HCT116 (cell line): ENCODE measurements at regions not wholly inside any gene's neighbourhood (a gene's known extent, or its start where the extent isn't known, plus 50 kb on each side); places are given as distances from the start of the nearest gene placed in this dataset.

ENCODE experiments used
- ATAC-seq: fragments of 200-7000 bp; cut with Tn5 transposase; 2 replicates; pipeline ENCODE4 v1.9.1; 2020; ENCODE audit warnings: mild to moderate bottlenecking, moderate library complexity
- BruUV-seq: library from RNA; stranded (reverse); fragments of 400-500 nt; replicated peaks from 2 replicates; lab custom pipeline; 2021; lab: Mats Ljungman, UMichigan
- CTCF ChIA-PET: fragments of 300-600 bp; sonication (Branson Sonifier 250); formaldehyde crosslinking; loops from one replicate; lab custom pipeline; 2021; ENCODE audit warnings: antibody characterized with exemption; lab: Charles Lee
- POLR2A ChIA-PET: fragments of 300-600, 350-600 bp; sonication (Branson Sonifier 250); formaldehyde crosslinking; loops from one replicate; lab custom pipeline; 2021; ENCODE audit warnings: antibody characterized with exemption; lab: Charles Lee
- RAD21 ChIA-PET, 2 experiments: fragments of 300-600 bp; sonication (Branson Sonifier 250); formaldehyde crosslinking; loops; one replicate each; lab custom pipeline; 2023; ENCODE audit warnings: low total read pairs in 2 of 2; ENCODE audit not compliant: uncharacterized antibody in 2 of 2, unreplicated experiment in 2 of 2, low non-redundant PET in 1 of 2; lab: Charles Lee
- DNase-seq: peaks from one replicate; pipeline ENCODE4 v3.0.0-alpha.2; 2010; ENCODE audit warnings: low read depth, low spot score
- H2AFZ ChIP-seq: fragments of 200-600 bp; shearing (Covaris generic), sonication (generic); 2 replicates; pipeline ENCODE4 v1.6.1; 2017; ENCODE audit warnings: low read depth, mixed run types, mixed read lengths, antibody characterized with exemption, low read length; ENCODE audit not compliant: poor library complexity, severe bottlenecking
- H3K27ac ChIP-seq: 2 replicates; pipeline ENCODE4 v1.5.1; 2012; ENCODE audit warnings: low read depth, low read length
- H3K27me3 ChIP-seq: fragments of 200-600 bp; sonication (generic); 2 replicates; pipeline ENCODE4 v1.6.1; 2016; ENCODE audit warnings: mixed run types, low read length, mixed read lengths; ENCODE audit not compliant: insufficient read depth
- H3K36me3 ChIP-seq, 2 experiments: fragments of 200-500 bp in 1 of 2; fragments of 200-600 bp in 1 of 2; sonication (Bioruptor generic) in 1 of 2; sonication (generic) in 1 of 2; 2 replicates each; pipeline versions ENCODE4 v1.5.1 to v1.6.1; 2014 to 2016; ENCODE audit warnings: low read length in 2 of 2, inconsistent platforms in 1 of 2, mixed read lengths in 1 of 2, mixed run types in 1 of 2; ENCODE audit not compliant: insufficient read depth in 2 of 2, control insufficient read depth in 1 of 2
- H3K4me1 ChIP-seq, 2 experiments: fragments of 200-600 bp in 1 of 2; sonication (generic) in 1 of 2; 2 replicates each; pipeline versions ENCODE4 v1.5.1 to v1.6.1; 2012 to 2017; ENCODE audit warnings: low read length in 2 of 2, inconsistent platforms in 1 of 2, mild to moderate bottlenecking in 1 of 2, mixed read lengths in 1 of 2, mixed run types in 1 of 2, moderate library complexity in 1 of 2; ENCODE audit not compliant: insufficient read depth in 2 of 2, control insufficient read depth in 1 of 2
- H3K4me2 ChIP-seq: fragments of 200-600 bp; sonication (generic); 2 replicates; pipeline ENCODE4 v1.6.1; 2017; ENCODE audit warnings: mixed run types, low read length, mixed read lengths
- H3K4me3 ChIP-seq, 2 experiments: fragments of 200-600 bp in 1 of 2; sonication (generic) in 1 of 2; replicated peaks in 1 of 2; 2 replicates each; pipeline ENCODE4 v1.5.1; 2011 to 2016; ENCODE audit warnings: low read length in 2 of 2, control low read depth in 1 of 2, low read depth in 1 of 2, mild to moderate bottlenecking in 1 of 2, mixed read lengths in 1 of 2, mixed run types in 1 of 2
- H3K79me2 ChIP-seq: fragments of 200-600 bp; sonication (generic); 2 replicates; pipeline ENCODE4 v1.6.1; 2017; ENCODE audit warnings: mild to moderate bottlenecking, mixed run types, low read length, moderate library complexity, mixed read lengths; ENCODE audit not compliant: insufficient read depth
- H3K9ac ChIP-seq: fragments of 200-600 bp; sonication (generic); 2 replicates; pipeline ENCODE4 v1.6.1; 2016; ENCODE audit warnings: low read length, mixed read lengths
- H3K9me2 ChIP-seq: fragments of 200-600 bp; sonication (generic), shearing (Covaris generic); 2 replicates; pipeline ENCODE4 v1.6.1; 2017; ENCODE audit warnings: mixed run types, mild to moderate bottlenecking, moderate library complexity; ENCODE audit not compliant: insufficient read depth
- H3K9me3 ChIP-seq, 2 experiments: fragments of 200-500 bp in 1 of 2; fragments of 200-600 bp in 1 of 2; sonication (Bioruptor generic) in 1 of 2; sonication (generic) in 1 of 2; 2 replicates each; pipeline ENCODE4 v1.6.1; 2014 to 2017; ENCODE audit warnings: low read length in 2 of 2, mixed read lengths in 2 of 2, inconsistent platforms in 1 of 2, low read depth in 1 of 2, mild to moderate bottlenecking in 1 of 2, mixed run types in 1 of 2, moderate library complexity in 1 of 2; ENCODE audit not compliant: control insufficient read depth in 1 of 2, insufficient read depth in 1 of 2
- H4K20me1 ChIP-seq: fragments of 200-600 bp; sonication (generic), shearing (Covaris generic); 2 replicates; pipeline ENCODE4 v1.6.1; 2017; ENCODE audit warnings: mixed run types, mild to moderate bottlenecking, moderate library complexity; ENCODE audit not compliant: insufficient read depth
- EZH2 ChIP-seq: fragments of 200-600 bp; sonication (generic); IDR thresholded peaks from 2 replicates; pipeline ENCODE4 v1.6.1; 2017; ENCODE audit warnings: antibody characterized with exemption, mixed run types
- EZH2phosphoT487 ChIP-seq: fragments of 200-600 bp; IDR thresholded peaks from 2 replicates; pipeline ENCODE4 v1.6.1; 2018; ENCODE audit warnings: antibody characterized with exemption, borderline replicate concordance
- JUND ChIP-seq: IDR thresholded peaks from 2 replicates; pipeline ENCODE4 v1.6.1; 2012
- POLR2A ChIP-seq: IDR thresholded peaks from 2 replicates; pipeline ENCODE4 v1.7.0; 2011; ENCODE audit warnings: borderline replicate concordance; ENCODE audit not compliant: insufficient read depth, insufficient read length; ENCODE audit errors: extremely low read depth
- POLR2AphosphoS5 ChIP-seq: IDR thresholded peaks from 2 replicates; pipeline ENCODE4 v1.6.1; 2011; ENCODE audit warnings: mild to moderate bottlenecking, low read depth, low read length, moderate library complexity
- SRF ChIP-seq: IDR thresholded peaks from 2 replicates; pipeline ENCODE4 v1.6.1; 2012; ENCODE audit warnings: low read depth
- TCF7L2 ChIP-seq: IDR thresholded peaks from 2 replicates; pipeline ENCODE4 v1.7.0; 2011; ENCODE audit warnings: borderline replicate concordance, inconsistent platforms; ENCODE audit not compliant: insufficient read depth, insufficient read length; ENCODE audit errors: extremely low read depth
- ZFX ChIP-seq: fragments of 450-650 bp; IDR thresholded peaks from 2 replicates; pipeline ENCODE4 v1.6.1; 2017
- intact Hi-C: fragments of 100-400 bp; cut with micrococcal nuclease; formaldehyde crosslinking; loops from 2 replicates; pipeline ENCODE4 v1.10.0; 2022
- TF ChIP-seq, protein P1 (sequence below): IDR thresholded peaks from 2 replicates; pipeline ENCODE4 v1.6.1; 2012
- TF ChIP-seq, protein P2 (sequence below): IDR thresholded peaks from 2 replicates; pipeline ENCODE4 v1.6.1; 2012; ENCODE audit warnings: low read depth
- TF ChIP-seq, protein P3 (sequence below): IDR thresholded peaks from 2 replicates; pipeline ENCODE4 v1.6.1; 2011; ENCODE audit warnings: mild to moderate bottlenecking, low read length, moderate library complexity; ENCODE audit not compliant: insufficient replicate concordance; ENCODE audit errors: extremely low read depth

DNA sequence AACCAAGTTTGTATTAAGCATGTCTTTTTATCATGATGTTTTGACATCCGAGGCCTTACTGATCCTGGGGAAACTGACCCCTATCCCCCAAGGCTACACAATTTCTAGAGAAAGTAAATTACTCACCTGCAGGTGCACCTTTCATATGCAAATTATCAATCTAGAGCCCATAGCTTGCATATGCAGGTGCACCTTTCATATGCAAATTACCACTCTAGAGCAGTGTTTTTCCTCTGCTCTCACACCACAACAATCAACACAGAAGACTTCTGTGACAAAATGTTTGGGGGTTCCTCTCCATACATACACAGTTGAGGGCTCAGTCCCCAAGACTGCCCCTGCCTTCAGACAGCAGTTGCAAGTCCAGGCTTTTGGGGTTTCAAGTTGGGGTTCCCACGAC is 203.7 kb upstream of the RORB start:
- Histone ChIP-seq H3K9me3 (no peaks in the 10 kb centered on the region; a peak in 1 of 4 replicates), H4K20me1 (no peaks in the 10 kb centered on the region), H3K27me3 (no peaks in the 10 kb centered on the region), H3K4me2 (no peak overlapping the region), H3K4me3 (no peak overlapping the region), H3K36me3 (no peaks in the 10 kb centered on the region), H3K79me2 (no peaks in the 10 kb centered on the region), H3K4me1 (no peaks in the 10 kb centered on the region), H3K9ac (no peak overlapping the region), H3K9me2 (no peaks in the 10 kb centered on the region), H3K27ac (no peak overlapping the region), H2AFZ (no peak overlapping the region)
- intact Hi-C loops: no loop called here
- DNase-seq (no peak), ATAC-seq (no peak)
- ChIA-PET POLR2A (no interaction called here), RAD21 (no interaction called here), CTCF (no interaction called here)
- no peak for TF ChIP-seq SRF
- TF ChIP-seq, protein P1, sequence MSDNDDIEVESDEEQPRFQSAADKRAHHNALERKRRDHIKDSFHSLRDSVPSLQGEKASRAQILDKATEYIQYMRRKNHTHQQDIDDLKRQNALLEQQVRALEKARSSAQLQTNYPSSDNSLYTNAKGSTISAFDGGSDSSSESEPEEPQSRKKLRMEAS: no peak
- TF ChIP-seq EZH2phosphoT487: no peak
- no peak for TF ChIP-seq POLR2AphosphoS5
- no peak for TF ChIP-seq EZH2
- no peak for TF ChIP-seq TCF7L2
- no peak for TF ChIP-seq ZFX
- TF ChIP-seq, protein P2, sequence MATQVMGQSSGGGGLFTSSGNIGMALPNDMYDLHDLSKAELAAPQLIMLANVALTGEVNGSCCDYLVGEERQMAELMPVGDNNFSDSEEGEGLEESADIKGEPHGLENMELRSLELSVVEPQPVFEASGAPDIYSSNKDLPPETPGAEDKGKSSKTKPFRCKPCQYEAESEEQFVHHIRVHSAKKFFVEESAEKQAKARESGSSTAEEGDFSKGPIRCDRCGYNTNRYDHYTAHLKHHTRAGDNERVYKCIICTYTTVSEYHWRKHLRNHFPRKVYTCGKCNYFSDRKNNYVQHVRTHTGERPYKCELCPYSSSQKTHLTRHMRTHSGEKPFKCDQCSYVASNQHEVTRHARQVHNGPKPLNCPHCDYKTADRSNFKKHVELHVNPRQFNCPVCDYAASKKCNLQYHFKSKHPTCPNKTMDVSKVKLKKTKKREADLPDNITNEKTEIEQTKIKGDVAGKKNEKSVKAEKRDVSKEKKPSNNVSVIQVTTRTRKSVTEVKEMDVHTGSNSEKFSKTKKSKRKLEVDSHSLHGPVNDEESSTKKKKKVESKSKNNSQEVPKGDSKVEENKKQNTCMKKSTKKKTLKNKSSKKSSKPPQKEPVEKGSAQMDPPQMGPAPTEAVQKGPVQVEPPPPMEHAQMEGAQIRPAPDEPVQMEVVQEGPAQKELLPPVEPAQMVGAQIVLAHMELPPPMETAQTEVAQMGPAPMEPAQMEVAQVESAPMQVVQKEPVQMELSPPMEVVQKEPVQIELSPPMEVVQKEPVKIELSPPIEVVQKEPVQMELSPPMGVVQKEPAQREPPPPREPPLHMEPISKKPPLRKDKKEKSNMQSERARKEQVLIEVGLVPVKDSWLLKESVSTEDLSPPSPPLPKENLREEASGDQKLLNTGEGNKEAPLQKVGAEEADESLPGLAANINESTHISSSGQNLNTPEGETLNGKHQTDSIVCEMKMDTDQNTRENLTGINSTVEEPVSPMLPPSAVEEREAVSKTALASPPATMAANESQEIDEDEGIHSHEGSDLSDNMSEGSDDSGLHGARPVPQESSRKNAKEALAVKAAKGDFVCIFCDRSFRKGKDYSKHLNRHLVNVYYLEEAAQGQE: no peak
- no peak for TF ChIP-seq JUND
- TF ChIP-seq POLR2A: no peak
- TF ChIP-seq, protein P3, sequence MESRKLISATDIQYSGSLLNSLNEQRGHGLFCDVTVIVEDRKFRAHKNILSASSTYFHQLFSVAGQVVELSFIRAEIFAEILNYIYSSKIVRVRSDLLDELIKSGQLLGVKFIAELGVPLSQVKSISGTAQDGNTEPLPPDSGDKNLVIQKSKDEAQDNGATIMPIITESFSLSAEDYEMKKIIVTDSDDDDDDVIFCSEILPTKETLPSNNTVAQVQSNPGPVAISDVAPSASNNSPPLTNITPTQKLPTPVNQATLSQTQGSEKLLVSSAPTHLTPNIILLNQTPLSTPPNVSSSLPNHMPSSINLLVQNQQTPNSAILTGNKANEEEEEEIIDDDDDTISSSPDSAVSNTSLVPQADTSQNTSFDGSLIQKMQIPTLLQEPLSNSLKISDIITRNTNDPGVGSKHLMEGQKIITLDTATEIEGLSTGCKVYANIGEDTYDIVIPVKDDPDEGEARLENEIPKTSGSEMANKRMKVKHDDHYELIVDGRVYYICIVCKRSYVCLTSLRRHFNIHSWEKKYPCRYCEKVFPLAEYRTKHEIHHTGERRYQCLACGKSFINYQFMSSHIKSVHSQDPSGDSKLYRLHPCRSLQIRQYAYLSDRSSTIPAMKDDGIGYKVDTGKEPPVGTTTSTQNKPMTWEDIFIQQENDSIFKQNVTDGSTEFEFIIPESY: no peak
- no TSS peak for BruUV-seq
